ENCODE measurements at regions not wholly inside any gene's neighbourhood (a gene's known extent, or its start where the extent isn't known, plus 50 kb on each side); places are given as distances from the start of the nearest gene placed in this dataset.
"Not testable (repeated sequence)": the region's sequence is repeated elsewhere in the genome, so short reads cannot be mapped to it uniquely, and the experiment has no call there.

DNA sequence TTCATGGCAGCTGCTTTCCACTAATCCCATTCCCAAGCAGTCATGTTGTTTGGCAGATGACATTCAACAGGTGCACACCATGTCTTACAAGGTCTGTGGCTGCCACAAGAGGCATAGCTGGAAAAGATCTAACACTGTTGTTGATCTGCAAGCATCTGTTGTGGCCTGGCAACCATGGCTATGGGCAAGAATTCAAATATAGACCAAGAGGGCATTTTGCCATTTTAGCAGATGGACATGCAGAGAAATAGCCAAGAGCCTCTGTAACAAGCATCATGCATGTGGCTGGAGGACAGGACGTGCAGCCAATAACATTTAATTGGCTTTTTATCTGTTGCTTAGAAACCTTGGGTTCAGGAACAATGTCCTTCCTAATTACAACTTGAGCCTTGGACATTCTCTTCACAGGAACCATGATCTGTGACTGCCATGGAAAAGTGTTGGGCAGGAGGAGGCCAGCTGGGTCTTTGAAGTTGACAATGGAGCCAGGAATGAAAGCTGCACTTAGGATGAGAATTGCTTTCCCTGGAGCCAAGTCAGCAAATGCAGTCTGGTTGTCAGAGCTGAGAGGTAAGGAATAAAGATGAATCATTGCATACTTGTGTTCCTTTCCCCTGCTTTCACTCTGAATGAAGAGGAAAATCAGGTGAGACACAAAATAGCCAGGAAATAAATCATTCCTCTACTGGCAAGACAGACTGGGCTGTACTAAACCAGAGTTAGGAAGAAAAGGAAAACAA lies 113.6 kb upstream of the ANO5 start:
- no peaks in the 10 kb centered on the region for H3K36me3 Mint-ChIP-seq
- no peaks in the 10 kb centered on the region for H3K27me3 Mint-ChIP-seq
- no peaks in the 10 kb centered on the region for H3K4me1 Mint-ChIP-seq
- H3K27ac Mint-ChIP-seq, result no peak overlapping the region
- peaks cover 20% of the 10 kb centered on the region for H3K9me3 Mint-ChIP-seq
- H3K4me3 Mint-ChIP-seq, result no peak overlapping the region

DNA sequence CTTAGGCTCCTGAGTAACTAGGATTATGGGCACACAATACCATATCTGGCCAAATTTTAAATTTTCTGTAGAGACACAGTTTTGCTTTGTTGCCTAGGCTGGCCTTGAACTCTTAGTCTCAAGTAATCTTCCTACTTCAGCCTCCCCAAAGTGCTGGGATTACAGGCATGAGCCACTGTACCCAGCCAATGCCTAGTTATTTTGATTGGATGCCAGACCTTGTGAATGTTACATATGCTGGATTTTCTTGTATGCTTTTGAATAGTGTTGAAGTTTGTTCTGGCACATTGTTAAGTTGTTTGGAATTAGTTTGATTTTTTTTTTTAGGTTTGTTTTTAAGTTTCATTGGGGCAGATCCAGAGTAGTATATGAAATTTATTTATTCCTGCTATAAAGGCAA lies 110.7 kb upstream of the ANO5 start:
- H3K36me3 Mint-ChIP-seq, result no peaks in the 10 kb centered on the region
- H3K27me3 Mint-ChIP-seq, result no peaks in the 10 kb centered on the region
- H3K9me3 Mint-ChIP-seq, result peaks cover 9% of the 10 kb centered on the region
- H3K4me1 Mint-ChIP-seq, result no peaks in the 10 kb centered on the region
- H3K27ac Mint-ChIP-seq, result no peak overlapping the region
- no peak overlapping the region for H3K4me3 Mint-ChIP-seq

DNA sequence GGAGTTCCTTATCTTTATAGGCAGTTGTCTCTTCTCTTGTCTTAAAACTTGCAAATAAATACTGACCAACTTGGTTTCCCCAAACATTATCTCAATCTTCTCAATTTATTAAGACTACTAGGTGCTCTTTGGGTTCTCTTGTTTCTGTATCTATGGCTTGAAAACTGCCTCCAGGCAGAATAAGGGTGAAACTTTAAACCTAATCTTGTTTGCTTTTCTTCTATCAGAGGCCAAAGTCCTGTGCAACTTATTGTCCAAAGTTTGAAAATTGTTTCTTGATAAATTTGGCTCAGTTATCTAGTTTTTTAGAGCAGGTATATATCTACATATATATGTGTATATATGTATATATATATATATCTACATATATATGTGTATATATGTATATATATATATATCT lies 110.1 kb upstream of the ANO5 start:
- H3K4me1 Mint-ChIP-seq, result no peaks in the 10 kb centered on the region
- H3K27ac Mint-ChIP-seq, result no peak overlapping the region
- no peaks in the 10 kb centered on the region for H3K27me3 Mint-ChIP-seq
- H3K9me3 Mint-ChIP-seq, result peaks cover 9% of the 10 kb centered on the region
- H3K4me3 Mint-ChIP-seq, result no peak overlapping the region
- H3K36me3 Mint-ChIP-seq, result no peaks in the 10 kb centered on the region

DNA sequence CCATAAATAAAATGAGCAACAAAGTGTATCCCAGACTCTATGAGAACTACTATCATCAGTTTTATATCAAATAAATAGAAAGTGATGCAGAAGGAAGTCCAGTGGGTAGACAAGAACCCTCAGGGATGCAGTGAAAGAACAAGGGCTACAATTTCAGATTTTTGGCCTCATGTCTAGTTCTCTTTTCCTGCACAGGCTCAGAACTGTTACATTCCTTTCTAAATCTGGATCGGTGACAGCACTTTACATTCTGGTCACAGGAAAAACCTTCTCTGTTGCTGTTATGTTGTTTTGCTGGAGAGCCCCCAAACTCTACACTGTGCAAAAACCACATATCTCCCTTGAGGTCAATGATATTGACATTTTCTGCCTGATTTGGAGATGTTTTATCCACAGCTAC lies 108.8 kb upstream of the ANO5 start:
- Mint-ChIP-seq H3K9me3 (peaks cover 9% of the 10 kb centered on the region), H3K27ac (no peak overlapping the region), H3K4me3 (no peak overlapping the region), H3K36me3 (no peaks in the 10 kb centered on the region), H3K27me3 (no peaks in the 10 kb centered on the region), H3K4me1 (no peaks in the 10 kb centered on the region)

DNA sequence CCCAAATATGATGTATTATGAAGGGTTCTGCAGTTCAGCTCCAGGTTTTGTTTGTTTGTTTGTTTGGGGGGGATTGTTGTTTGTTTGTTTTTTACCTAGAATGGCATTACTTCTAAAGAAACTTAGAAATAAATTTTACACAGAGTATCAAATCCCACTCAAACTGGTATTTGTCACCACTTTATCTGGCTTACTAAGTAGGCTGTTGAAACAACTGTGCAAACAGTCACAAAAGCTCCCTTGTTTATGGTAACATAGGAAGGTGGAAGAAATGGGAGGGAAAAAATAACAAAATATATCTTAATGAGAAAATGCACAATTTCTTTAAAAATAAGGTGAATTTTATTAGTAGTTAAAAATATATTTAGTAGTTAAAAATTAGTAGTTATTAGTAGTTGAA lies 108.3 kb upstream of the ANO5 start:
- Mint-ChIP-seq H3K4me3 (no peak overlapping the region), H3K9me3 (peaks cover 9% of the 10 kb centered on the region), H3K36me3 (no peaks in the 10 kb centered on the region), H3K27me3 (no peaks in the 10 kb centered on the region), H3K4me1 (no peaks in the 10 kb centered on the region), H3K27ac (no peak overlapping the region)

DNA sequence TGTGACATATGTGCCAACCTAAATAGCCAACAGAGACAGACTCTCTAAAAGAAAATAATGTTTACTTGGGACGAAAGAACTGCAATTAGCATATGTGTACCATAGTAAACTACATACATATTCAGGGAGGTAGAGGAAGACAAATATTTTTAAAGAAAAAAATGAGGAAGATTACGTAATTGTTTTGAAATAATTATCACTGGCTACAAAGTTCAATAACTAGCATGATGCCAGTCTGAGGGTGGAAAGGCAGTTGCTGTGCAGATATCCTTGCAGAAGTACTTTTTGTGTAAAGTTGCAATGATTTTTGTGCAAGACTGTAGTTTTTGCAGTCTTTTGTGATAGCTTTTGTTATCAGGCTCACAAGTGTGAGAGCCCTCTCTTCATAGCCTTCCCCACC lies 103.3 kb upstream of the ANO5 start:
- H3K9me3 Mint-ChIP-seq, result peaks cover 4% of the 10 kb centered on the region
- no peak overlapping the region for H3K4me3 Mint-ChIP-seq
- no peak overlapping the region for H3K27ac Mint-ChIP-seq
- H3K4me1 Mint-ChIP-seq, result no peaks in the 10 kb centered on the region
- H3K27me3 Mint-ChIP-seq, result no peaks in the 10 kb centered on the region
- H3K36me3 Mint-ChIP-seq, result no peaks in the 10 kb centered on the region

DNA sequence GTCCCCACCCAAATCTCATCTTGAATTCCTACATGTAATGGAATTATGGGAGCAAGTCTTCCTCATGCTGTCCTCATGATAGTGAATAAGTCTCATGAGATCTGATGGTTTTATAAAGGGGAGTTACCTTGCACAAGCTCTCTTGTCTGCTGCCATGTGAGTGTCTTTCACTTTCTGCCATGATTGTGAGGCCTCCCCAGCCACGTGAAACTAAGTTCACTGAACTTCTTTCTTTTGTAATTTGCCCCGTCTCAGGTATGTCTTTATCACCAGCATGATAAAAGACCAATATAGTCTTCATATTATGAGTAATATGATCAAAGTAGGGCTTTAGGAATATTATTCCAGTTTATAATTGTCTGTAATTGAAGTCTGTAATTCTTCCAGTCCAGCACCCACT lies 86.3 kb upstream of the ANO5 start:
- no peak overlapping the region for H3K4me3 Mint-ChIP-seq
- peaks cover 5% of the 10 kb centered on the region for H3K9me3 Mint-ChIP-seq
- no peaks in the 10 kb centered on the region for H3K36me3 Mint-ChIP-seq
- H3K27ac Mint-ChIP-seq, result no peak overlapping the region
- H3K4me1 Mint-ChIP-seq, result no peaks in the 10 kb centered on the region
- H3K27me3 Mint-ChIP-seq, result no peaks in the 10 kb centered on the region

DNA sequence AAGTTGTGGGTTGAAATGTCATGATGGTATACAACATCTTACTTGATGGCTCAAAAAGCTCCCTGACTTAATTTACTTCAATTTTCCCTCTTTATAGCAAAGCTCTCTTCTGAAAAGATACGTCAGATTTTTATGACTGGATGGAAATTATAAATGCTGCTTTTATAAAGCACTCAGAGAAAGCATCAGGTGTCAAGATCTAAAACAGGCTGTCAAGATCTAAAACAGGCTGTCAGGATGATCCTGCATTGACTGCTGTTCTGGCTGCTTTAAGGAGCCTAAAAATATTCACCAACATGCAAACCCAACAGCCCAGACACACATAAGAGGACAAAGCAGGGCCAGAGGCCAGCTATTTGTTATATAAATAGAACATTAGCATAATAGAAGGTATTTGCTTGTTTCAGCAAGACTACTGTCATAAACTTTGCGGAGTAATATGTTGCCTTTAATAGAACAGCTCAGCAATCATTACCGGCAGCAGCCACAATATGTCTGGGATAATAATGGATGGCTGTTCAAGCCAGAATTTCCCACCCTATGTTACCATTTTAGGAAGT lies 77.3 kb upstream of the ANO5 start:
- Mint-ChIP-seq H3K27ac (no peak overlapping the region), H3K4me3 (no peak overlapping the region), H3K9me3 (peaks cover 6% of the 10 kb centered on the region), H3K36me3 (no peaks in the 10 kb centered on the region), H3K27me3 (no peaks in the 10 kb centered on the region), H3K4me1 (no peaks in the 10 kb centered on the region)

DNA sequence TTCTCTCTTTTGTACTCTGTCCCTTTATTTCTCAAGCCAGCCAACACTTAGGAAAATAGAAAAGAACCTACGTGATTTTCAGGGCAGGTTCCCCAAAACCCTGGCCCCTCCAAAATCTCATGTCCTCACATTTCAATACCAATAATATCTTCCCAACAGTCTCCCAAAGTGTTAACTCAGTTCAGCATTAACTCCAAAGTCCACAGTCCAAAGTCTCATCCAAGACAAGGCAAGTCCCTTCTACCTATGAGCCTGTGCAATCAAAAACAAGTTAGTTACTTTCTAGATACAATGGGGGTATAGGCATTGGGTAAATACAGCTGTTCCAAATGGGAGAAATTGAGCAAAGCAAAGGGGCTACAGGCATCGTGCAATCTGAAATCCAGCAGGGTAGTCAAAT lies 64.9 kb upstream of the ANO5 start:
- H3K9me3 Mint-ChIP-seq, result peaks cover 31% of the 10 kb centered on the region
- H3K4me3 Mint-ChIP-seq, H3K36me3 Mint-ChIP-seq, H3K27ac Mint-ChIP-seq, H3K27me3 Mint-ChIP-seq, H3K4me1 Mint-ChIP-seq: not testable (repeated sequence)

DNA sequence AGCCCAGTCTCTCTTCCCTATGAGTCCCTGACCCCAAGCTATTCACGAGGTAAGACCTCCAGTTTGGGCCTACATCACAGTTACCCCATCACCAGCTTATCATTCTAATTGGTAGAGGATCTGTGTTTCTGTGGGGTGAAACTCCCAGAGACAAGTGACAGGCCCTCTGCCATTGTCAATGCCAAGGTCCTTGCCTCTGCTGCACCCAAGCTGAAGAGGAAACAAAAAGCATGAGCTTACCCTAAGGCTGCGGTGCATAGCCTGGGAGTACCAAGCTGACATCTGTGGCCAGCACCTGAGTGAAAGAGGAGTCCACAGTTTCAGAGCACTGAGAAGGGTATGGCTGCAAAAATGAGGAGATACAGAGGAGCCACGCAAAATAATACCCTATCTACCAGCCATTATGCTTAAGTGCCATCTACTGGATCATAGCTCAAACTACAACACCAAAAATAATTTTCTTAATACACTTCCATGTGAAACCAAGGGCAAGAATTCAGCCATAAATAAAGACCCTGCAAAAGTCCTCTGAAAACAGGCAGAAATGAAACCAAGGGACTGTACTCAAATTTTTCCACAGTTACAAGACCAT lies 62.3 kb upstream of the ANO5 start:
- Mint-ChIP-seq H3K27ac (no peak overlapping the region), H3K27me3 (no peaks in the 10 kb centered on the region), H3K4me1 (no peaks in the 10 kb centered on the region), H3K9me3 (peaks cover 23% of the 10 kb centered on the region), H3K4me3 (no peak overlapping the region), H3K36me3 (no peaks in the 10 kb centered on the region)

DNA sequence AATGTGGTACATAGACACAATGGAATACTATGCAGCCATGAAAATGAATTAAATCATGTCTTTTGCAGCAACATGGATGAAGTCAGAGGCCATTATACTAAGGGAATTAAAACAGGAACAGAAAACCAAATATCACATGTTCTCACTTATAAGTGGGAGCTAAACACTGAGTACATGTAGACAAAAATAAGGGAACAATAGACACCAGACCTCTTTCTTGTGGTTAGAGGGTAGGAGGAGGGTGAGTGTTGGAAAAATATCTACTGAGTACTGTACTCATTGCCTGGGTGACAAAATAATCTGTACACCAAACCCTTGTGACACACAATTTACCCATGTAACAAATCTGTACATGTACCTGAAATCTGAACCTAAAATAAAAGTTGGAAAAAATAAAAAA lies 59.1 kb upstream of the ANO5 start:
- Mint-ChIP-seq H3K27me3 (no peaks in the 10 kb centered on the region), H3K4me3 (no peak overlapping the region), H3K27ac (peak overlapping the region; percentile 36), H3K4me1 (no peaks in the 10 kb centered on the region), H3K9me3 (peaks cover 13% of the 10 kb centered on the region), H3K36me3 (no peaks in the 10 kb centered on the region)

DNA sequence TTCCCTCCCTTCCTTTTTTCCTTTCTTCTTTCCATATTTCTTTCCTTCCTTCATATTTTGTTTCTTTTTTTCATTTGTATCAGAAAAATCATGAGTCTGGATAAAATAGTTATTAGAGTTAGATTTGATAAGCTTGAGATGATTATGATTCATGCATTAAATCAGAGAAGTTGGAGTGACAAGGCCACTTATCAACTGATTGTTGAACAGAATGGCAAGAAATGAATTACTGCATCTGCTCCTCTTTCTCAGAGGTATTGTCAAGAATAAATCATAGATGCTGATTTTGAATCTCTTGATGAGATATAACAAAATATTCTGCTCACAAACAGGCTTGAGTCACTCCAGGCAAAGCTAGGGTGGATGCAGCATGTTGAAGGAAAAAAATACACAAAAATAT lies 54.6 kb upstream of the ANO5 start:
- Mint-ChIP-seq H3K27ac (no peak overlapping the region), H3K27me3 (no peaks in the 10 kb centered on the region), H3K4me3 (no peak overlapping the region), H3K36me3 (no peaks in the 10 kb centered on the region), H3K4me1 (no peaks in the 10 kb centered on the region), H3K9me3 (no peaks in the 10 kb centered on the region)

Measured in activated naive CD4-positive, alpha-beta T cell treated with anti-CD3 and anti-CD28 coated beads, Interleukin-2, amount 50 U/mL, for 24 hours (primary cell).